ENCODE measurements at regions not wholly inside any gene's neighbourhood (a gene's known extent, or its start where the extent isn't known, plus 50 kb on each side); places are given as distances from the start of the nearest gene placed in this dataset.

GRCh38 chr2:61700464-61700863 lies 153.4 kb downstream of the FAM161A start:
- no peak for TF ChIP-seq CTCF (IDR thresholded peaks at IDR 0.05; ENCODE audit: low read depth, low read length)
- TF ChIP-seq POLR2A (IDR thresholded peaks at IDR 0.05; ENCODE audit: extremely low read depth, insufficient read length) = no peak
- TF ChIP-seq MYC (IDR thresholded peaks at IDR 0.05; ENCODE audit: low read depth, low read length) = no peak
- no peak for TF ChIP-seq MAX (IDR thresholded peaks at IDR 0.05; ENCODE audit: low read depth, low read length)

All from NB4 (cell line).